H9 (cell line): ENCODE measurements at regions not wholly inside any gene's neighbourhood (a gene's known extent, or its start where the extent isn't known, plus 50 kb on each side); places are given as distances from the start of the nearest gene placed in this dataset.

Experiments used
- DNase-seq: peaks from one replicate; pipeline ENCODE4 v3.0.0-alpha.2; 2017
- H2AFZ ChIP-seq: one replicate; pipeline ENCODE4 v1.6.1; 2013; ENCODE audit warnings: mild to moderate bottlenecking, low read length, control low read depth, moderate library complexity
- H2AK5ac ChIP-seq: 2 replicates; pipeline ENCODE4 v1.6.1; 2013; ENCODE audit warnings: low read length, control low read depth, mixed read lengths; ENCODE audit not compliant: insufficient read length
- H2BK120ac ChIP-seq: one replicate; pipeline ENCODE4 v1.6.1; 2013; ENCODE audit warnings: low read depth, mild to moderate bottlenecking, low read length, control low read depth, inconsistent platforms; ENCODE audit not compliant: poor library complexity, severe bottlenecking
- H2BK12ac ChIP-seq: 2 replicates; pipeline ENCODE4 v1.6.1; 2013; ENCODE audit warnings: low read length, control low read depth, mixed read lengths, low read depth; ENCODE audit not compliant: insufficient read length
- H2BK15ac ChIP-seq: 2 replicates; pipeline ENCODE4 v1.6.1; 2013; ENCODE audit warnings: low read depth, low read length, control low read depth
- H2BK20ac ChIP-seq: one replicate; pipeline ENCODE4 v1.6.1; 2013; ENCODE audit warnings: low read depth, mild to moderate bottlenecking, low read length, control low read depth, inconsistent platforms; ENCODE audit not compliant: poor library complexity, severe bottlenecking
- H2BK5ac ChIP-seq: 2 replicates; pipeline ENCODE4 v1.6.1; 2013; ENCODE audit warnings: low read length, control low read depth, mixed read lengths; ENCODE audit not compliant: insufficient read length
- H3K14ac ChIP-seq: 2 replicates; pipeline ENCODE4 v1.6.1; 2013; ENCODE audit warnings: low read length, control low read depth; ENCODE audit not compliant: insufficient read depth
- H3K18ac ChIP-seq: 2 replicates; pipeline ENCODE4 v1.6.1; 2013; ENCODE audit warnings: low read depth, mild to moderate bottlenecking, mixed read lengths, low read length, control low read depth; ENCODE audit not compliant: insufficient read length
- H3K23ac ChIP-seq: 2 replicates; pipeline ENCODE4 v1.6.1; 2013; ENCODE audit warnings: low read length, control low read depth, mixed read lengths, low read depth; ENCODE audit not compliant: insufficient read length
- H3K23me2 ChIP-seq: 2 replicates; pipeline ENCODE4 v1.6.1; 2013; ENCODE audit warnings: low read depth, mild to moderate bottlenecking, mixed read lengths, low read length, control low read depth; ENCODE audit not compliant: insufficient read length, poor library complexity, severe bottlenecking
- H3K27ac ChIP-seq: 2 replicates; pipeline ENCODE4 v1.5.1; 2013; ENCODE audit warnings: low read length, control low read depth, mixed read lengths, low read depth; ENCODE audit not compliant: insufficient read length
- H3K27me3 ChIP-seq: 2 replicates; pipeline ENCODE4 v1.6.1; 2013; ENCODE audit warnings: low read length, control low read depth, inconsistent platforms; ENCODE audit not compliant: insufficient read depth
- H3K4ac ChIP-seq: 2 replicates; pipeline ENCODE4 v1.6.1; 2013; ENCODE audit warnings: low read depth, mild to moderate bottlenecking, control low read depth, inconsistent platforms, low read length, moderate library complexity
- H3K4me1 ChIP-seq: 2 replicates; pipeline ENCODE4 v1.6.1; 2013; ENCODE audit warnings: low read length, control low read depth, inconsistent platforms; ENCODE audit not compliant: insufficient read depth
- H3K4me2 ChIP-seq: 2 replicates; pipeline ENCODE4 v1.6.1; 2013; ENCODE audit warnings: low read length, control low read depth, mixed read lengths; ENCODE audit not compliant: insufficient read length, insufficient read depth
- H3K56ac ChIP-seq: 2 replicates; pipeline ENCODE4 v1.6.1; 2013; ENCODE audit warnings: low read depth, mild to moderate bottlenecking, mixed read lengths, low read length, control low read depth; ENCODE audit not compliant: insufficient read length
- H3K79me1 ChIP-seq: 2 replicates; pipeline ENCODE4 v1.6.1; 2013; ENCODE audit warnings: low read depth, mild to moderate bottlenecking, moderate library complexity, low read length, control low read depth, inconsistent platforms; ENCODE audit not compliant: insufficient read depth, poor library complexity, severe bottlenecking
- H3K79me2 ChIP-seq: 2 replicates; pipeline ENCODE4 v1.6.1; 2013; ENCODE audit warnings: low read length, control low read depth, inconsistent platforms; ENCODE audit not compliant: insufficient read depth
- H3K9ac ChIP-seq: 2 replicates; pipeline ENCODE4 v1.6.1; 2013; ENCODE audit warnings: low read length, control low read depth, mixed read lengths; ENCODE audit not compliant: insufficient read length; ENCODE audit errors: extremely low read depth
- H3K9me3 ChIP-seq: one replicate; pipeline ENCODE4 v1.6.1; 2013; ENCODE audit warnings: low read depth, low read length, inconsistent platforms; ENCODE audit not compliant: control insufficient read depth
- H3T11ph ChIP-seq: one replicate; pipeline ENCODE4 v1.6.1; 2013; ENCODE audit warnings: mild to moderate bottlenecking, low read length, control low read depth, inconsistent platforms
- H4K20me1 ChIP-seq: one replicate; pipeline ENCODE4 v1.6.1; 2013; ENCODE audit not compliant: control insufficient read depth, insufficient read length, insufficient read depth
- H4K5ac ChIP-seq: 2 replicates; pipeline ENCODE4 v1.6.1; 2013; ENCODE audit warnings: low read depth, mild to moderate bottlenecking, mixed read lengths, low read length, control low read depth; ENCODE audit not compliant: insufficient read length
- H4K8ac ChIP-seq: replicated peaks from 2 replicates; pipeline ENCODE4 v1.6.1; 2013; ENCODE audit warnings: low read length, control low read depth, mixed read lengths, low read depth; ENCODE audit not compliant: insufficient read length
- H4K91ac ChIP-seq: 2 replicates; pipeline ENCODE4 v1.6.1; 2013; ENCODE audit warnings: low read depth, mild to moderate bottlenecking, moderate library complexity, mixed read lengths, low read length, control low read depth; ENCODE audit not compliant: insufficient read length
- H3K27ac Mint-ChIP-seq, 3 experiments: 2 replicates in 2 of 3; 3 replicates in 1 of 3; pipeline ENCODE4 v1.8.0; 2020 to 2021; ENCODE audit warnings: mixed read lengths in 3 of 3, mild to moderate bottlenecking in 1 of 3, moderate library complexity in 1 of 3
- H3K27me3 Mint-ChIP-seq: 2 replicates; pipeline ENCODE4 v1.8.0; 2021; ENCODE audit warnings: low read depth, mild to moderate bottlenecking, moderate library complexity, mixed read lengths
- H3K36me3 Mint-ChIP-seq, 3 experiments: 2 replicates in 2 of 3; 3 replicates in 1 of 3; pipeline ENCODE4 v1.8.0; 2020 to 2021; ENCODE audit warnings: low read depth in 3 of 3, mixed read lengths in 3 of 3; ENCODE audit not compliant: insufficient read depth in 1 of 3
- H3K4me1 Mint-ChIP-seq, 2 experiments: 2 replicates each; pipeline ENCODE4 v1.8.0; 2020; ENCODE audit warnings: mixed read lengths in 2 of 2
- H3K4me3 Mint-ChIP-seq, 2 experiments: 2 replicates in 1 of 2; 3 replicates in 1 of 2; pipeline ENCODE4 v1.8.0; 2020 to 2021; ENCODE audit warnings: mild to moderate bottlenecking in 2 of 2, mixed read lengths in 2 of 2, moderate library complexity in 1 of 2
- H3K9me3 Mint-ChIP-seq, 2 experiments: 2 replicates in 1 of 2; 3 replicates in 1 of 2; pipeline ENCODE4 v1.8.0; 2020; ENCODE audit warnings: mild to moderate bottlenecking in 2 of 2, mixed read lengths in 2 of 2, moderate library complexity in 1 of 2
- CTCF ChIP-seq: fragments of 200-600 bp; sonication (generic); conservative IDR thresholded peaks from 3 replicates; pipeline ENCODE4 v1.8.0; 2021; ENCODE audit warnings: antibody characterized with exemption, mild to moderate bottlenecking

GRCh38 chr1:68826836-68827235 is 330.0 kb upstream of the DEPDC1 start:
- Histone ChIP-seq H3K9ac (no peak overlapping the region), H2BK5ac (no peak overlapping the region), H3K18ac (no peak overlapping the region), H3K4me1 (peaks cover 2% of the 10 kb centered on the region; the same call in 1 of the 2 replicates), H4K8ac (no peak overlapping the region), H4K5ac (no peak overlapping the region), H3K23ac (no peak overlapping the region), H2BK15ac (no peak overlapping the region), H3K27me3 (no peaks in the 10 kb centered on the region), H2BK12ac (no peak overlapping the region), H2AFZ (no peak overlapping the region), H3K79me1 (no peaks in the 10 kb centered on the region), H3K56ac (no peak overlapping the region), H3K4me2 (no peak overlapping the region), H4K91ac (no peak overlapping the region), H3T11ph (no peak overlapping the region), H2AK5ac (no peak overlapping the region), H3K9me3 (no peaks in the 10 kb centered on the region), H3K23me2 (no peaks in the 10 kb centered on the region), H4K20me1 (no peaks in the 10 kb centered on the region), H3K79me2 (no peaks in the 10 kb centered on the region), H3K14ac (no peak overlapping the region), H3K4ac (no peak overlapping the region), H2BK120ac (no peak overlapping the region), H3K27ac (no peak overlapping the region), H2BK20ac (no peak overlapping the region)
- Mint-ChIP-seq H3K4me3 (no peak overlapping the region), H3K36me3 (peaks cover 0 to 13% (median 5%) of the 10 kb centered on the region in 3 experiments; a peak in 4 of 7 replicates), H3K9me3 (peaks cover 10 to 11% of the 10 kb centered on the region in 2 experiments), H3K4me1 (peaks cover 0 to 3% of the 10 kb centered on the region in 2 experiments; a peak in 2 of 4 replicates), H3K27ac (no peak overlapping the region), H3K27me3 (no peaks in the 10 kb centered on the region)
- no peak for DNase-seq
- no peak for TF ChIP-seq CTCF
